Heart left ventricle (tissue), 16 donors: ENCODE measurements at regions not wholly inside any gene's neighbourhood (a gene's known extent, or its start where the extent isn't known, plus 50 kb on each side); places are given as distances from the start of the nearest gene placed in this dataset.

Experiments used
- ATAC-seq, 4 donors: fragments of 200-7000 bp; cut with Tn5 transposase; one replicate each; pipeline ENCODE4 v1.9.1; 2020 to 2022; ENCODE audit warnings: moderate library complexity in 4 of 4, mild to moderate bottlenecking in 3 of 4, moderate number of reproducible peaks in 1 of 4
- DNase-seq, 5 donors: peaks; one replicate each; pipeline ENCODE4 v3.0.0-alpha.2; 2020
- H3K27ac ChIP-seq, 12 donors: fragments of 200-600 bp; sonication (generic) in 4 of 12; one replicate each; pipeline versions ENCODE4 v1.5.0 to v1.8.0; 2016 to 2022; ENCODE audit warnings: mild to moderate bottlenecking in 2 of 12
- H3K27me3 ChIP-seq, 9 donors: fragments of 200-600 bp; sonication (generic) in 2 of 9; one replicate each; pipeline versions ENCODE4 v1.5.1 to v1.8.0; 2016 to 2022; ENCODE audit warnings: mild to moderate bottlenecking in 3 of 9
- H3K36me3 ChIP-seq, 9 donors: fragments of 200-600 bp; sonication (generic) in 2 of 9; one replicate each; pipeline versions ENCODE4 v1.5.0 to v1.8.0; 2018 to 2022; ENCODE audit warnings: mild to moderate bottlenecking in 2 of 9
- H3K4me1 ChIP-seq, 12 donors: fragments of 200-600 bp; sonication (generic) in 4 of 12; one replicate each; pipeline versions ENCODE4 v1.5.0 to v1.8.0; 2016 to 2022; ENCODE audit warnings: mild to moderate bottlenecking in 3 of 12
- H3K4me3 ChIP-seq, 12 donors: fragments of 200-600 bp; sonication (generic) in 4 of 12; one replicate each; pipeline versions ENCODE4 v1.5.0 to v1.8.0; 2017 to 2022; ENCODE audit warnings: mild to moderate bottlenecking in 9 of 12, moderate library complexity in 4 of 12
- H3K9me3 ChIP-seq, 12 donors: fragments of 200-600 bp; sonication (generic) in 4 of 12; one replicate each; pipeline versions ENCODE4 v1.5.0 to v1.8.0; 2016 to 2022; ENCODE audit warnings: mild to moderate bottlenecking in 1 of 12
- CTCF ChIP-seq, 12 donors: fragments of 200-600 bp; sonication (generic) in 4 of 12; IDR thresholded peaks; one replicate each; pipeline versions ENCODE4 v1.5.0 to v1.8.0; 2018 to 2022; ENCODE audit warnings: antibody characterized with exemption in 12 of 12, mild to moderate bottlenecking in 5 of 12
- POLR2A ChIP-seq, 2 donors: fragments of 450-650 bp; IDR thresholded peaks; one replicate each; pipeline ENCODE4 v1.6.1; 2017; ENCODE audit warnings: antibody characterized with exemption in 2 of 2, mild to moderate bottlenecking in 2 of 2, moderate library complexity in 2 of 2
- WGBS, 4 donors: extraction: QIAGEN DNeasy Blood & Tissue Kit in 2 of 4; methylation state at CpG; one replicate each; pipeline versions ENCODE4 v1.1.5 to v1.1.7; 2013 to 2018; 5-methylcytosine and 5-hydroxymethylcytosine counted together
- intact Hi-C, 10 donors: fragments of 100-400 bp; cut with DNase I; formaldehyde crosslinking; loops; one replicate each; pipeline versions ENCODE4 v1.11.1 to v1.14.2; 2022
- donor health status: ischemic (EF 13 %, LVEDD 7.1; RV severe dilation, severe dysfunction).
- donor health status: healthy with polysubstance abuse.
- donor health status: DM: no; HTN: yes; CAD: no.
- donor health status: DM: no; HTN: no; CAD: no.
- donor health status: ischemic (EF 25% LVEDD 6.9; RV normal size, moderate dysfunction).
- donor health status: ischemic (EF 25% LVEDD 5.7; RV mildly dilated, moderate dysfunction).
- donor health status: healthy.
- donor health status: DM: yes; HTN: yes; CAD: no.
- donor health status: ischemic (EF 35%, LVEDD 5.7; RV mildly dilated, moderate dysfunction).
- donor health status: nonischemic (EF 11% LVEDD 7.7; RV severe dilation, severe dysfunction).
- donor health status: DM: yes; HTN: yes; CAD: no.
- donor health status: PGD.
- donor health status: ischemic (EF 29% LVEDD 5.4; RV normal size, mild dysfunction).
- donor health status: nonischemic (EF 23%, LVEDD 6.1; RV moderate dilation, normal function).

DNA sequence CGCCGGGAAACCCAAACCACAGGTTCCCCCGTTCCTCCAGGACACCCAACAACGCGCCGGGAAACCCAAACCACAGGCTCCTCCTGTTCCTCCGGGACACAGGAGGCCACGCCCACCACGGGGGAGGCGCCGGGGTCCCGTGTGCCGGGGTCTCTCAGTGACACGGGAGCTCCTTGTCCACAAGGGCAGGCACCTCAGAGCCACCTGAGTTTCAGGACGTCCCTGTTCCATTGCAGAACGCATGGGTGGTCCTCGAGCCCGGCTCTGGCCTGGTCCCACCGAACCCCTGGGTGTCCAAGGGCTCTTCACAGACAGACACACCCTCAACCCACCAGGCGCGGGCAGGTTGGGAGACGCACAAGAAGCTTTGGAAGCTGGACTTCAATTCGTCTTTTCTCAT lies 57.6 kb upstream of the ADGRA1 start:
- ATAC-seq (no peak), DNase-seq (no peak)
- Histone ChIP-seq H3K9me3 (no peaks in the 10 kb centered on the region), H3K4me3 (no peak overlapping the region), H3K27ac (no peak overlapping the region), H3K36me3 (no peaks in the 10 kb centered on the region), H3K27me3 (peaks cover 0 to 52% (median 3%) of the 10 kb centered on the region in 9 donors), H3K4me1 (peaks cover 0 to 7% (median 0%) of the 10 kb centered on the region in 12 donors)
- TF ChIP-seq POLR2A (IDR thresholded peaks at IDR 0.05): no peak
- TF ChIP-seq CTCF (IDR thresholded peaks at IDR 0.05): no peak
- 70 to 86% (median 78%) methylated on average over 3 to 23 of the region's 23 CpGs for WGBS, 4 donors
- intact Hi-C loops: no loop called here

- Histone ChIP-seq H3K36me3 (no peaks in the 10 kb centered on the region), H3K4me1 (peaks cover 0 to 7% (median 0%) of the 10 kb centered on the region in 12 donors), H3K27ac (no peak overlapping the region), H3K4me3 (no peak overlapping the region), H3K9me3 (no peaks in the 10 kb centered on the region), H3K27me3 (peaks cover 0 to 56% (median 3%) of the 10 kb centered on the region in 9 donors)
- DNase-seq (no peak), ATAC-seq (no peak)
- intact Hi-C loops: no loop called here
- WGBS, 4 donors: 83 to 89% (median 85%) methylated on average over 7 to 16 of the region's 16 CpGs
- no peak for TF ChIP-seq CTCF (IDR thresholded peaks at IDR 0.05)
- TF ChIP-seq POLR2A (IDR thresholded peaks at IDR 0.05): no peak
Observed at GRCh38 chr10:133028956-133029355, 58.8 kb upstream of the ADGRA1 start.

DNA sequence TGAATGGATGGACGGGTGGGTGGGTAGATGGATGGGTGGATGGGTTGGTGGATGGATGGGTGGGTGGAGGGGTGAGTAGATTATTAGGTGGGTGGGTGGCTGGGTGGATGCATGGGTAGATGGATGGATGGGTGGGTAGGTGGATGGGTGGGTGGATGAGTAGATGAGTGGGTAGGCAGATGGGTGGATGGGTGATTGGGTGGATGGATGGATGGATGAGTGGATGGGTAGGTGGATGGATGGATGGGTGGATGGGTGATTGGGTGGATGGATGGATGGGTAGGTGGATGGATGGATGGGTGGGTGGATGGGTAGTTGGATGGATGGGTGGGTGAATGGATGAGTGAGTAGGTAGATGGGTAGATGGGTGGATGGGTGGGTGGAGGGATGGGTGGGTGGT lies 59.6 kb upstream of the ADGRA1 start:
- H3K36me3 ChIP-seq: no peaks in the 10 kb centered on the region
- DNase-seq (no peak), ATAC-seq (no peak)
- no peak overlapping the region for H3K4me3 ChIP-seq
- no peaks in the 10 kb centered on the region for H3K9me3 ChIP-seq
- H3K27ac ChIP-seq: no peak overlapping the region
- 56 to 76% (median 62%) methylated on average over 1 of the region's 1 CpG for WGBS, 4 donors
- peaks cover 0 to 7% (median 0%) of the 10 kb centered on the region in 12 donors for H3K4me1 ChIP-seq
- intact Hi-C loops: no loop called here
- H3K27me3 ChIP-seq: peaks cover 0 to 56% (median 3%) of the 10 kb centered on the region in 9 donors
- no peak for TF ChIP-seq POLR2A (IDR thresholded peaks at IDR 0.05)
- TF ChIP-seq CTCF (IDR thresholded peaks at IDR 0.05): no peak

GRCh38 chr10:133027482-133027881 lies 60.2 kb upstream of the ADGRA1 start:
- H3K27me3 ChIP-seq: peaks cover 0 to 54% (median 3%) of the 10 kb centered on the region in 9 donors
- no peaks in the 10 kb centered on the region for H3K36me3 ChIP-seq
- H3K4me1 ChIP-seq: peaks cover 0 to 7% (median 0%) of the 10 kb centered on the region in 12 donors
- DNase-seq: no peak
- no peaks in the 10 kb centered on the region for H3K9me3 ChIP-seq
- no peak for TF ChIP-seq POLR2A (IDR thresholded peaks at IDR 0.05)
- TF ChIP-seq CTCF (IDR thresholded peaks at IDR 0.05): no peak
- intact Hi-C loops: no loop called here
- ATAC-seq: no peak
- H3K4me3 ChIP-seq: no peak overlapping the region
- no peak overlapping the region for H3K27ac ChIP-seq
- 64 to 73% (median 71%) methylated on average over 12 to 13 of the region's 13 CpGs for WGBS, 4 donors
